Cardiac muscle cell (in vitro differentiated cells and primary cell): ENCODE measurements at regions not wholly inside any gene's neighbourhood (a gene's known extent, or its start where the extent isn't known, plus 50 kb on each side); places are given as distances from the start of the nearest gene placed in this dataset.
"Not testable (repeated sequence)": the region's sequence is repeated elsewhere in the genome, so short reads cannot be mapped to it uniquely, and the experiment has no call there.

Source experiments
- DNase-seq, 2 donors: peaks; one replicate each; pipeline versions ENCODE4 v3.0.0 to v3.0.0-alpha.2; 2010 to 2017; ENCODE audit warnings: low read depth in 1 of 2, low spot score in 1 of 2
- H3K27ac ChIP-seq: fragments of 200-600 bp; sonication (generic); 2 replicates; pipeline ENCODE4 v1.5.1; 2016
- H3K27me3 ChIP-seq: fragments of 200-600 bp; sonication (generic); 2 replicates; pipeline ENCODE4 v1.6.0; 2016; ENCODE audit warnings: control low read depth
- H3K36me3 ChIP-seq: fragments of 200-600 bp; sonication (generic); 2 replicates; pipeline ENCODE4 v1.5.1; 2016; ENCODE audit warnings: control low read depth
- H3K4me1 ChIP-seq: fragments of 200-600 bp; sonication (generic); 2 replicates; pipeline ENCODE4 v1.8.1; 2017; ENCODE audit warnings: low read depth, mild to moderate bottlenecking, mixed run types
- H3K4me3 ChIP-seq: fragments of 200-600 bp; sonication (generic); 2 replicates; pipeline ENCODE4 v1.5.1; 2016; ENCODE audit warnings: mild to moderate bottlenecking
- H3K9me3 ChIP-seq: fragments of 200-600 bp; sonication (generic); 2 replicates; pipeline ENCODE4 v1.5.1; 2017; ENCODE audit warnings: low read depth, mild to moderate bottlenecking, control low read depth
- CTCF ChIP-seq: IDR thresholded peaks from 2 replicates; pipeline ENCODE4 v1.5.1; 2012; ENCODE audit warnings: low read depth, mild to moderate bottlenecking, low read length

- H3K27me3 ChIP-seq = no peaks in the 10 kb centered on the region
These were observed 92.5 kb downstream of the FEM1C start for GRCh38 chr5:115452083-115452482.

GRCh38 chr5:115450741-115451140 is 93.8 kb downstream of the FEM1C start:
- no peak for TF ChIP-seq CTCF
- H3K27me3 ChIP-seq = no peaks in the 10 kb centered on the region
- H3K4me1 ChIP-seq = no peaks in the 10 kb centered on the region
- H3K27ac ChIP-seq = no peak overlapping the region
- H3K4me3 ChIP-seq = no peak overlapping the region
- DNase-seq = peak in 1 of 2 donors; percentile 94
- no peaks in the 10 kb centered on the region for H3K36me3 ChIP-seq
- no peaks in the 10 kb centered on the region for H3K9me3 ChIP-seq

More at GRCh38 chr5:115452083-115452482, 92.5 kb downstream of the FEM1C start:
- H3K4me1 ChIP-seq = no peaks in the 10 kb centered on the region
- DNase-seq = no peak
- no peak overlapping the region for H3K27ac ChIP-seq
- H3K4me3 ChIP-seq = no peak overlapping the region
- no peaks in the 10 kb centered on the region for H3K36me3 ChIP-seq
- no peaks in the 10 kb centered on the region for H3K9me3 ChIP-seq
- no peak for TF ChIP-seq CTCF

GRCh38 chr5:115448630-115449029 is 95.9 kb downstream of the FEM1C start:
- H3K27me3 ChIP-seq, H3K4me1 ChIP-seq, DNase-seq, H3K27ac ChIP-seq, H3K36me3 ChIP-seq, H3K9me3 ChIP-seq, H3K4me3 ChIP-seq: not testable (repeated sequence)

- no peaks in the 10 kb centered on the region for H3K4me1 ChIP-seq
- H3K36me3 ChIP-seq = no peaks in the 10 kb centered on the region
- H3K4me3 ChIP-seq = no peak overlapping the region
- no peak overlapping the region for H3K27ac ChIP-seq
- H3K9me3 ChIP-seq = no peaks in the 10 kb centered on the region
- no peak for TF ChIP-seq CTCF
- H3K27me3 ChIP-seq = no peaks in the 10 kb centered on the region
- no peak for DNase-seq
These were observed 103.7 kb downstream of the FEM1C start for GRCh38 chr5:115440782-115441451.

- no peak for DNase-seq
- Histone ChIP-seq H3K36me3 (no peaks in the 10 kb centered on the region), H3K9me3 (no peaks in the 10 kb centered on the region), H3K27ac (no peak overlapping the region), H3K4me3 (no peak overlapping the region), H3K27me3 (no peaks in the 10 kb centered on the region), H3K4me1 (no peaks in the 10 kb centered on the region)
- no peak for TF ChIP-seq CTCF
These were observed 104.9 kb downstream of the FEM1C start for GRCh38 chr5:115439639-115440038.

GRCh38 chr5:115439042-115439441 is 105.5 kb downstream of the FEM1C start:
- Histone ChIP-seq H3K4me3 (no peak overlapping the region), H3K9me3 (no peaks in the 10 kb centered on the region), H3K27ac (no peak overlapping the region), H3K27me3 (no peaks in the 10 kb centered on the region), H3K36me3 (no peaks in the 10 kb centered on the region), H3K4me1 (no peaks in the 10 kb centered on the region)
- TF ChIP-seq CTCF = no peak
- no peak for DNase-seq
